AG10803 (cell line): ENCODE measurements at regions not wholly inside any gene's neighbourhood (a gene's known extent, or its start where the extent isn't known, plus 50 kb on each side); places are given as distances from the start of the nearest gene placed in this dataset.

ENCODE experiments used
- DNase-seq: peaks from one replicate; pipeline ENCODE4 v3.0.0; 2010; ENCODE audit warnings: low read depth
- H3K4me3 ChIP-seq: 2 replicates; pipeline ENCODE4 v1.5.1; 2011; ENCODE audit warnings: mild to moderate bottlenecking, low read length, control low read depth
- CTCF ChIP-seq: conservative IDR thresholded peaks from 2 replicates; pipeline ENCODE4 v1.5.1; 2011; ENCODE audit warnings: mild to moderate bottlenecking, low read length, control low read depth, inconsistent platforms

- no peak overlapping the region for H3K4me3 ChIP-seq
- TF ChIP-seq CTCF: no peak
- DNase-seq: no peak
Observed at GRCh38 chr22:49368221-49368975, 459.3 kb downstream of the BRD1 start.

- no peak for TF ChIP-seq CTCF
- no peak overlapping the region for H3K4me3 ChIP-seq
- no peak for DNase-seq
Observed at GRCh38 chr22:49367041-49367697, 460.5 kb downstream of the BRD1 start.

- no peak overlapping the region for H3K4me3 ChIP-seq
- DNase-seq: no peak
- TF ChIP-seq CTCF: no peak
Observed at GRCh38 chr22:49366437-49366836, 461.2 kb downstream of the BRD1 start.

- no peak overlapping the region for H3K4me3 ChIP-seq
- no peak for DNase-seq
- TF ChIP-seq CTCF: no peak
Observed at GRCh38 chr22:49365910-49366309, 461.8 kb downstream of the BRD1 start.

GRCh38 chr22:49365191-49365837 is 462.4 kb downstream of the BRD1 start:
- no peak for TF ChIP-seq CTCF
- no peak overlapping the region for H3K4me3 ChIP-seq
- DNase-seq: no peak

GRCh38 chr22:49364398-49364797 is 463.3 kb downstream of the BRD1 start:
- no peak overlapping the region for H3K4me3 ChIP-seq
- no peak for DNase-seq
- TF ChIP-seq CTCF: no peak
